WTC11 (cell line): ENCODE measurements at regions not wholly inside any gene's neighbourhood (a gene's known extent, or its start where the extent isn't known, plus 50 kb on each side); places are given as distances from the start of the nearest gene placed in this dataset.

Experiments
- ATAC-seq: fragments of 200-7000 bp; cut with Tn5 transposase; 2 replicates; pipeline ENCODE4 v1.10.0; 2021; ENCODE audit warnings: mild to moderate bottlenecking, moderate library complexity
- CTCF ChIA-PET: fragments of 300-600 bp; sonication (Branson Sonifier 250); formaldehyde crosslinking; loops from one replicate; lab custom pipeline; 2021; ENCODE audit warnings: antibody characterized with exemption; lab: Charles Lee
- POLR2A ChIA-PET: fragments of 350-600 bp; sonication (Branson Sonifier 250); formaldehyde crosslinking; loops from one replicate; lab custom pipeline; 2021; ENCODE audit warnings: antibody characterized with exemption; lab: Charles Lee
- DNase-seq: peaks from one replicate; pipeline ENCODE4 v3.0.0; 2021; ENCODE audit warnings: low spot score
- H3K27ac Mint-ChIP-seq: 2 replicates; pipeline ENCODE4 v1.8.0; 2021; ENCODE audit warnings: mixed read lengths
- H3K27me3 Mint-ChIP-seq: 2 replicates; pipeline ENCODE4 v1.8.0; 2021; ENCODE audit warnings: low read depth, mild to moderate bottlenecking, moderate library complexity, mixed read lengths
- H3K36me3 Mint-ChIP-seq: 2 replicates; pipeline ENCODE4 v1.8.0; 2021; ENCODE audit warnings: mixed read lengths
- H3K4me1 Mint-ChIP-seq: 2 replicates; pipeline ENCODE4 v1.8.0; 2022; ENCODE audit warnings: mixed read lengths
- H3K4me3 Mint-ChIP-seq: 2 replicates; pipeline ENCODE4 v1.8.0; 2021; ENCODE audit warnings: mild to moderate bottlenecking, moderate library complexity, mixed read lengths
- H3K9me3 Mint-ChIP-seq: 2 replicates; pipeline ENCODE4 v1.8.0; 2021; ENCODE audit warnings: mixed read lengths
- CBFB ChIP-seq: sonication (generic); formaldehyde crosslinking; IDR thresholded peaks from 2 replicates; pipeline ENCODE4 v1.8.1; 2022; ENCODE audit warnings: mild to moderate bottlenecking, low read depth, missing genetic modification reagents
- CREB1 ChIP-seq: sonication (generic); formaldehyde crosslinking; IDR thresholded peaks from 2 replicates; pipeline ENCODE4 v1.8.0; 2023; ENCODE audit warnings: mild to moderate bottlenecking, missing genetic modification reagents
- CREM ChIP-seq: sonication (generic); formaldehyde crosslinking; IDR thresholded peaks from 2 replicates; pipeline ENCODE4 v1.8.1; 2022; ENCODE audit warnings: mild to moderate bottlenecking, missing genetic modification reagents, moderate library complexity
- ELF4 ChIP-seq: sonication (generic); formaldehyde crosslinking; IDR thresholded peaks from 2 replicates; pipeline ENCODE4 v1.8.1; 2022; ENCODE audit warnings: low read depth, mild to moderate bottlenecking, moderate library complexity, missing genetic modification reagents
- EMX1 ChIP-seq: fragments of 250-450 bp; sonication (Bioruptor Pico); IDR thresholded peaks from 2 replicates; pipeline ENCODE4 v1.8.0; 2021; ENCODE audit warnings: mild to moderate bottlenecking
- IRF2 ChIP-seq: sonication (generic); formaldehyde crosslinking; IDR thresholded peaks from 2 replicates; pipeline ENCODE4 v1.8.0; 2022; ENCODE audit warnings: low read depth, missing genetic modification reagents, borderline replicate concordance
- SMAD4 ChIP-seq: sonication (generic); formaldehyde crosslinking; IDR thresholded peaks from 2 replicates; pipeline ENCODE4 v1.8.0; 2022; ENCODE audit warnings: mild to moderate bottlenecking, missing genetic modification reagents
- SOX15 ChIP-seq: fragments of 250-450 bp; sonication (Bioruptor Pico); IDR thresholded peaks from 2 replicates; pipeline ENCODE4 v1.9.0; 2021; ENCODE audit warnings: mild to moderate bottlenecking
- TEAD1 ChIP-seq: sonication (generic); formaldehyde crosslinking; IDR thresholded peaks from 2 replicates; pipeline ENCODE4 v1.8.0; 2022; ENCODE audit warnings: mild to moderate bottlenecking, missing genetic modification reagents
- TP53 ChIP-seq: sonication (generic); formaldehyde crosslinking; IDR thresholded peaks from 2 replicates; pipeline ENCODE4 v1.8.1; 2023; ENCODE audit warnings: mild to moderate bottlenecking, missing genetic modification reagents
- ZNF232 ChIP-seq: sonication (generic); formaldehyde crosslinking; IDR thresholded peaks from 2 replicates; pipeline ENCODE4 v1.8.0; 2022; ENCODE audit warnings: mild to moderate bottlenecking, missing genetic modification reagents
- ZNF396 ChIP-seq: fragments of 250-450 bp; sonication (Bioruptor Pico); IDR thresholded peaks from 2 replicates; pipeline ENCODE4 v1.8.0; 2021; ENCODE audit warnings: mild to moderate bottlenecking, moderate library complexity, borderline replicate concordance
- TF ChIP-seq, protein P1 (sequence below): sonication (generic); formaldehyde crosslinking; IDR thresholded peaks from 2 replicates; pipeline ENCODE4 v1.8.1; 2023; ENCODE audit warnings: mild to moderate bottlenecking, missing genetic modification reagents
- TF ChIP-seq, protein P2 (sequence below): sonication (generic); formaldehyde crosslinking; IDR thresholded peaks from 2 replicates; pipeline ENCODE4 v1.8.1; 2023; ENCODE audit warnings: mild to moderate bottlenecking, moderate library complexity, missing genetic modification reagents
- TF ChIP-seq, protein P3 (sequence below): sonication (generic); formaldehyde crosslinking; IDR thresholded peaks from 2 replicates; pipeline ENCODE4 v1.8.1; 2023; ENCODE audit warnings: mild to moderate bottlenecking, missing genetic modification reagents, moderate library complexity
- TF ChIP-seq, protein P4 (sequence below): sonication (generic); formaldehyde crosslinking; IDR thresholded peaks from 2 replicates; pipeline ENCODE4 v1.8.1; 2022; ENCODE audit warnings: low read depth, mild to moderate bottlenecking, moderate library complexity, missing genetic modification reagents, borderline replicate concordance
- TF ChIP-seq, protein P5 (sequence below): sonication (generic); formaldehyde crosslinking; IDR thresholded peaks from 2 replicates; pipeline ENCODE4 v1.8.0; 2022; ENCODE audit warnings: mild to moderate bottlenecking, missing genetic modification reagents
- TF ChIP-seq, protein P6 (sequence below): sonication (generic); formaldehyde crosslinking; IDR thresholded peaks from 2 replicates; pipeline ENCODE4 v1.8.0; 2023; ENCODE audit warnings: missing genetic modification reagents
- TF ChIP-seq, protein P7 (sequence below): sonication (generic); formaldehyde crosslinking; IDR thresholded peaks from 2 replicates; pipeline ENCODE4 v1.8.1; 2022; ENCODE audit warnings: missing genetic modification reagents, borderline replicate concordance

DNA sequence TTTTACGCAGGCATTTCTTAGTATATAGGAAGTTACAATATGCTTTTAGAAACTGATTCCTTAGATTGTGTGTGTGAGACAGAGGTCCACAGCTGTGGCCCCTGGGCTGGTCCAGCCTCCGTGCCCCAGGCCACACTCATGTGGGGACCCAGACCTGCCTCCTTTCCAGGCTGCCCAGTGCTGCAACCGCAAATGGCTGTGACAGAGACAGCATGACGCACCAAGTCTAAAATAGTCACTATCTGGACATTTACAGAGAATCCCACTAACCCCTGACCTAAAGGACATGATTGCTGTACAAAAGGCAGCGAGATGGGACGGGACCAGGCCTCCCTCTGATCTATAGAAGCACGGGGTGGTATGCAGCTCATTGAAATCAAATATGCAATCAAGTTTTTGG, 152.2 kb downstream of the TMEM18 start:
- H3K4me1 Mint-ChIP-seq: 0 out of 2 replicates have a peak, but pooled peaks cover 3% of the 10 kb centered on the region
- ChIA-PET CTCF (no interaction called here), POLR2A (interaction anchor here (0.5 kb wide), 1 partner anchor 293 kb away, joined by 3 read pairs; no protein-coding TSS in a partner anchor)
- H3K27me3 Mint-ChIP-seq: peaks cover 15% of the 10 kb centered on the region
- DNase-seq (no peak), ATAC-seq (no peak)
- no peak overlapping the region for H3K27ac Mint-ChIP-seq
- H3K9me3 Mint-ChIP-seq: peaks cover 17% of the 10 kb centered on the region
- no peak overlapping the region for H3K4me3 Mint-ChIP-seq
- TF ChIP-seq ZNF396 (CRISPR knock-in tag) (no peak), EMX1 (CRISPR knock-in tag) (no peak), CBFB (CRISPR knock-in tag) (no peak), TEAD1 (CRISPR knock-in tag) (no peak), CREB1 (CRISPR knock-in tag) (no peak), ELF4 (CRISPR knock-in tag) (no peak), CREM (CRISPR knock-in tag) (no peak), TP53 (CRISPR knock-in tag) (no peak), ZNF232 (no peak), SMAD4 (no peak), SOX15 (CRISPR knock-in tag) (no peak), IRF2 (CRISPR knock-in tag) (no peak)
- TF ChIP-seq, protein P1, sequence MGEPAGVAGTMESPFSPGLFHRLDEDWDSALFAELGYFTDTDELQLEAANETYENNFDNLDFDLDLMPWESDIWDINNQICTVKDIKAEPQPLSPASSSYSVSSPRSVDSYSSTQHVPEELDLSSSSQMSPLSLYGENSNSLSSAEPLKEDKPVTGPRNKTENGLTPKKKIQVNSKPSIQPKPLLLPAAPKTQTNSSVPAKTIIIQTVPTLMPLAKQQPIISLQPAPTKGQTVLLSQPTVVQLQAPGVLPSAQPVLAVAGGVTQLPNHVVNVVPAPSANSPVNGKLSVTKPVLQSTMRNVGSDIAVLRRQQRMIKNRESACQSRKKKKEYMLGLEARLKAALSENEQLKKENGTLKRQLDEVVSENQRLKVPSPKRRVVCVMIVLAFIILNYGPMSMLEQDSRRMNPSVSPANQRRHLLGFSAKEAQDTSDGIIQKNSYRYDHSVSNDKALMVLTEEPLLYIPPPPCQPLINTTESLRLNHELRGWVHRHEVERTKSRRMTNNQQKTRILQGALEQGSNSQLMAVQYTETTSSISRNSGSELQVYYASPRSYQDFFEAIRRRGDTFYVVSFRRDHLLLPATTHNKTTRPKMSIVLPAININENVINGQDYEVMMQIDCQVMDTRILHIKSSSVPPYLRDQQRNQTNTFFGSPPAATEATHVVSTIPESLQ (CRISPR knock-in tag): no peak
- TF ChIP-seq, protein P2, sequence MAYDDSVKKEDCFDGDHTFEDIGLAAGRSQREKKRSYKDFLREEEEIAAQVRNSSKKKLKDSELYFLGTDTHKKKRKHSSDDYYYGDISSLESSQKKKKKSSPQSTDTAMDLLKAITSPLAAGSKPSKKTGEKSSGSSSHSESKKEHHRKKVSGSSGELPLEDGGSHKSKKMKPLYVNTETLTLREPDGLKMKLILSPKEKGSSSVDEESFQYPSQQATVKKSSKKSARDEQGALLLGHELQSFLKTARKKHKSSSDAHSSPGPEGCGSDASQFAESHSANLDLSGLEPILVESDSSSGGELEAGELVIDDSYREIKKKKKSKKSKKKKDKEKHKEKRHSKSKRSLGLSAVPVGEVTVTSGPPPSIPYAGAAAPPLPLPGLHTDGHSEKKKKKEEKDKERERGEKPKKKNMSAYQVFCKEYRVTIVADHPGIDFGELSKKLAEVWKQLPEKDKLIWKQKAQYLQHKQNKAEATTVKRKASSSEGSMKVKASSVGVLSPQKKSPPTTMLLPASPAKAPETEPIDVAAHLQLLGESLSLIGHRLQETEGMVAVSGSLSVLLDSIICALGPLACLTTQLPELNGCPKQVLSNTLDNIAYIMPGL (CRISPR knock-in tag): no peak
- TF ChIP-seq, protein P3, sequence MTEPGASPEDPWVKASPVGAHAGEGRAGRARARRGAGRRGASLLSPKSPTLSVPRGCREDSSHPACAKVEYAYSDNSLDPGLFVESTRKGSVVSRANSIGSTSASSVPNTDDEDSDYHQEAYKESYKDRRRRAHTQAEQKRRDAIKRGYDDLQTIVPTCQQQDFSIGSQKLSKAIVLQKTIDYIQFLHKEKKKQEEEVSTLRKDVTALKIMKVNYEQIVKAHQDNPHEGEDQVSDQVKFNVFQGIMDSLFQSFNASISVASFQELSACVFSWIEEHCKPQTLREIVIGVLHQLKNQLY (CRISPR knock-in tag): no peak
- TF ChIP-seq, protein P4, sequence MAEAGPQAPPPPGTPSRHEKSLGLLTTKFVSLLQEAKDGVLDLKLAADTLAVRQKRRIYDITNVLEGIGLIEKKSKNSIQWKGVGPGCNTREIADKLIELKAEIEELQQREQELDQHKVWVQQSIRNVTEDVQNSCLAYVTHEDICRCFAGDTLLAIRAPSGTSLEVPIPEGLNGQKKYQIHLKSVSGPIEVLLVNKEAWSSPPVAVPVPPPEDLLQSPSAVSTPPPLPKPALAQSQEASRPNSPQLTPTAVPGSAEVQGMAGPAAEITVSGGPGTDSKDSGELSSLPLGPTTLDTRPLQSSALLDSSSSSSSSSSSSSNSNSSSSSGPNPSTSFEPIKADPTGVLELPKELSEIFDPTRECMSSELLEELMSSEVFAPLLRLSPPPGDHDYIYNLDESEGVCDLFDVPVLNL: no peak
- TF ChIP-seq, protein P5, sequence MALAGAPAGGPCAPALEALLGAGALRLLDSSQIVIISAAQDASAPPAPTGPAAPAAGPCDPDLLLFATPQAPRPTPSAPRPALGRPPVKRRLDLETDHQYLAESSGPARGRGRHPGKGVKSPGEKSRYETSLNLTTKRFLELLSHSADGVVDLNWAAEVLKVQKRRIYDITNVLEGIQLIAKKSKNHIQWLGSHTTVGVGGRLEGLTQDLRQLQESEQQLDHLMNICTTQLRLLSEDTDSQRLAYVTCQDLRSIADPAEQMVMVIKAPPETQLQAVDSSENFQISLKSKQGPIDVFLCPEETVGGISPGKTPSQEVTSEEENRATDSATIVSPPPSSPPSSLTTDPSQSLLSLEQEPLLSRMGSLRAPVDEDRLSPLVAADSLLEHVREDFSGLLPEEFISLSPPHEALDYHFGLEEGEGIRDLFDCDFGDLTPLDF: no peak
- TF ChIP-seq, protein P6, sequence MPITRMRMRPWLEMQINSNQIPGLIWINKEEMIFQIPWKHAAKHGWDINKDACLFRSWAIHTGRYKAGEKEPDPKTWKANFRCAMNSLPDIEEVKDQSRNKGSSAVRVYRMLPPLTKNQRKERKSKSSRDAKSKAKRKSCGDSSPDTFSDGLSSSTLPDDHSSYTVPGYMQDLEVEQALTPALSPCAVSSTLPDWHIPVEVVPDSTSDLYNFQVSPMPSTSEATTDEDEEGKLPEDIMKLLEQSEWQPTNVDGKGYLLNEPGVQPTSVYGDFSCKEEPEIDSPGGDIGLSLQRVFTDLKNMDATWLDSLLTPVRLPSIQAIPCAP (CRISPR knock-in tag): no peak
- TF ChIP-seq, protein P7, sequence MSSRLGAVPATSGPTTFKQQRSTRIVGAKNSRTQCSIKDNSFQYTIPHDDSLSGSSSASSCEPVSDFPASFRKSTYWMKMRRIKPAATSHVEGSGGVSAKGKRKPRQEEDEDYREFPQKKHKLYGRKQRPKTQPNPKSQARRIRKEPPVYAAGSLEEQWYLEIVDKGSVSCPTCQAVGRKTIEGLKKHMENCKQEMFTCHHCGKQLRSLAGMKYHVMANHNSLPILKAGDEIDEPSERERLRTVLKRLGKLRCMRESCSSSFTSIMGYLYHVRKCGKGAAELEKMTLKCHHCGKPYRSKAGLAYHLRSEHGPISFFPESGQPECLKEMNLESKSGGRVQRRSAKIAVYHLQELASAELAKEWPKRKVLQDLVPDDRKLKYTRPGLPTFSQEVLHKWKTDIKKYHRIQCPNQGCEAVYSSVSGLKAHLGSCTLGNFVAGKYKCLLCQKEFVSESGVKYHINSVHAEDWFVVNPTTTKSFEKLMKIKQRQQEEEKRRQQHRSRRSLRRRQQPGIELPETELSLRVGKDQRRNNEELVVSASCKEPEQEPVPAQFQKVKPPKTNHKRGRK: no peak
- no peaks in the 10 kb centered on the region for H3K36me3 Mint-ChIP-seq
